ENCODE measurements at regions not wholly inside any gene's neighbourhood (a gene's known extent, or its start where the extent isn't known, plus 50 kb on each side); places are given as distances from the start of the nearest gene placed in this dataset.

DNA sequence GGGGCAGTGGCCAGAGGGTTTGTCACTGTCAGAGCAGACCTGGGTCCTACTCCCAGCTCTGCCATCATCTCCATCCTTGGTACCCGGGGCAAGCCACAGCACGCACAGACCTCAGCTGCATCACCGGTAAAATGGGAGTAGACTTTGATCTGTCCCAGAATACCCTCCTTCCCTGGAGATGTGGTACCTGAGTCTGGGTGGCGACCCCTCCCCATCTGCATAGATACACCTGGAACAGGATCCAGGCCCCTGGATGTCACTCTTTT, 64.0 kb downstream of the ZFP36L2 start:
- H3K4me1 ChIP-seq (ENCODE audit: control insufficient read depth, extremely low read depth, insufficient read depth, low read length) = peaks cover 29% of the 10 kb centered on the region
- no peaks in the 10 kb centered on the region for H3K9me3 ChIP-seq (ENCODE audit: control insufficient read depth, low read depth, low read length)
- no peak overlapping the region for H2AFZ ChIP-seq (ENCODE audit: control insufficient read depth, low read length)
- no peaks in the 10 kb centered on the region for H4K20me1 ChIP-seq (ENCODE audit: control insufficient read depth, extremely low read depth, insufficient read depth, low read length)
- dilution Hi-C loops (cut with MboI; ENCODE audit: extremely low pct_ligation_motif_present, low sequenced_read_pairs) = no loop called here
- H3K27me3 ChIP-seq (ENCODE audit: control insufficient read depth, extremely low read depth, insufficient read depth, low read length) = no peaks in the 10 kb centered on the region
- H3K4me3 ChIP-seq (ENCODE audit: control insufficient read depth in 2 of 3, extremely low read depth in 1 of 3, insufficient read depth in 2 of 3, low read depth in 1 of 3, low read length in 3 of 3) = no peak overlapping the region
- no peak for DNase-seq (ENCODE audit: low read depth, low spot score)
- H3K36me3 ChIP-seq (ENCODE audit: control insufficient read depth in 2 of 2, extremely low read depth in 1 of 2, insufficient read depth in 2 of 2, low read length in 2 of 2) = no peaks in the 10 kb centered on the region
- H3K27ac ChIP-seq (ENCODE audit: control insufficient read depth, insufficient read depth, low read length) = no peak overlapping the region
- no peaks in the 10 kb centered on the region for H3K79me2 ChIP-seq (ENCODE audit: control insufficient read depth, insufficient read depth, low read length)
- TF ChIP-seq, protein P1, sequence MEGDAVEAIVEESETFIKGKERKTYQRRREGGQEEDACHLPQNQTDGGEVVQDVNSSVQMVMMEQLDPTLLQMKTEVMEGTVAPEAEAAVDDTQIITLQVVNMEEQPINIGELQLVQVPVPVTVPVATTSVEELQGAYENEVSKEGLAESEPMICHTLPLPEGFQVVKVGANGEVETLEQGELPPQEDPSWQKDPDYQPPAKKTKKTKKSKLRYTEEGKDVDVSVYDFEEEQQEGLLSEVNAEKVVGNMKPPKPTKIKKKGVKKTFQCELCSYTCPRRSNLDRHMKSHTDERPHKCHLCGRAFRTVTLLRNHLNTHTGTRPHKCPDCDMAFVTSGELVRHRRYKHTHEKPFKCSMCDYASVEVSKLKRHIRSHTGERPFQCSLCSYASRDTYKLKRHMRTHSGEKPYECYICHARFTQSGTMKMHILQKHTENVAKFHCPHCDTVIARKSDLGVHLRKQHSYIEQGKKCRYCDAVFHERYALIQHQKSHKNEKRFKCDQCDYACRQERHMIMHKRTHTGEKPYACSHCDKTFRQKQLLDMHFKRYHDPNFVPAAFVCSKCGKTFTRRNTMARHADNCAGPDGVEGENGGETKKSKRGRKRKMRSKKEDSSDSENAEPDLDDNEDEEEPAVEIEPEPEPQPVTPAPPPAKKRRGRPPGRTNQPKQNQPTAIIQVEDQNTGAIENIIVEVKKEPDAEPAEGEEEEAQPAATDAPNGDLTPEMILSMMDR (optimal IDR thresholded peaks at IDR 0.05 in 1 of 3, IDR thresholded peaks at IDR 0.05 in 1 of 3, conservative IDR thresholded peaks at IDR 0.05 in 1 of 3; ENCODE audit: extremely low read depth in 1 of 3, insufficient read depth in 2 of 3, low read length in 3 of 3) = no peak
- TF ChIP-seq EZH2 (IDR thresholded peaks at IDR 0.05; ENCODE audit: low read length) = no peak
- no peak overlapping the region for H3K9ac ChIP-seq (ENCODE audit: control insufficient read depth, extremely low read depth, insufficient read depth, low read length)
- no peaks in the 10 kb centered on the region for H3K9me1 ChIP-seq (ENCODE audit: control insufficient read depth, extremely low read depth, insufficient read depth, low read length)
- no peak overlapping the region for H3K4me2 ChIP-seq (ENCODE audit: control insufficient read depth, extremely low read depth, insufficient read depth, low read depth, low read length)
- no peak for FAIRE-seq

DNA sequence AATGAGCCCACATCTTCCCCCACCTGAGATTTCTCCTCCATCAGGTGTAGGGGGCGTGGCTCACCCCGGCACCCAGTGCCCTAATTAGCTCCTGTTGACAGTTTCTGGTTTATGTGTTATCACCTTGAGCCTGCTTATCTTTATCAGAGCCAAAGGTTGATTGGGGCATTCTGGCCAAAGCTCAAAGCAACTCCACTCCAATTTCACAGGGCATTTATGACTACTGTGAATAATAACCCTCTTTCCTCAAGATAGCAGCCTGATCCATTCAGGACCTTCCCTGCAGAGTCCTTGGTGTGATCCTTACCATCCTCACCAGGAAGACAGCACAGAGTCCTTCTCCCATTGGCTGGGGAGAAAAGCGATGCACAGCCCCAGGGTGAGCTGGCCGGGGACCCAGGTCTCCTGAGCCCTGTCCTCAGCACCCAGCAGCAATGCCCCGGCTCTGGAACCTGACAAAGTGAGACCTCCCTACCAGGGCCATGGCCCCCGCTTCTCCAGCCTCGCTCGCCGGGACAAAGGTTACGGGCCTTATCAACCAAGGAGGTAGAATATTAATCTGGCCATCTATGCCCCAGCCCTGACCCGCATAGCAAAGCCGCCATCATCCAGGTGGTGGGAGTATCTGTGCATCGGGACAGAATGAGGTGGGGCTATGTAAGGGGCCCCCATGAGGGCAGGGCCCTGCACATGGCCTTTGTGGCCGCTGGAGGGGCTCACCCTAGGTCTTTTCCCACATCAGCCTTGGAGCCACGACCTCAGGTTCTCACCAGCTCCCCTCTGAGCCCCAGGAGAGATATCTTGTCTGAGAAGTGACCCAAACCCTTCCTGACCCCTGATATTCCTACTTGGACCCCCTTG, 64.5 kb downstream of the ZFP36L2 start:
- Histone ChIP-seq H3K36me3 (ENCODE audit: control insufficient read depth in 2 of 2, extremely low read depth in 1 of 2, insufficient read depth in 2 of 2, low read length in 2 of 2) (no peaks in the 10 kb centered on the region), H3K9me1 (ENCODE audit: control insufficient read depth, extremely low read depth, insufficient read depth, low read length) (no peaks in the 10 kb centered on the region), H4K20me1 (ENCODE audit: control insufficient read depth, extremely low read depth, insufficient read depth, low read length) (no peaks in the 10 kb centered on the region), H3K4me2 (ENCODE audit: control insufficient read depth, extremely low read depth, insufficient read depth, low read depth, low read length) (no peak overlapping the region), H3K27me3 (ENCODE audit: control insufficient read depth, extremely low read depth, insufficient read depth, low read length) (no peaks in the 10 kb centered on the region), H3K4me1 (ENCODE audit: control insufficient read depth, extremely low read depth, insufficient read depth, low read length) (peaks cover 34% of the 10 kb centered on the region), H3K4me3 (ENCODE audit: control insufficient read depth in 2 of 3, extremely low read depth in 1 of 3, insufficient read depth in 2 of 3, low read depth in 1 of 3, low read length in 3 of 3) (no peak overlapping the region), H2AFZ (ENCODE audit: control insufficient read depth, low read length) (no peak overlapping the region), H3K9ac (ENCODE audit: control insufficient read depth, extremely low read depth, insufficient read depth, low read length) (no peak overlapping the region), H3K79me2 (ENCODE audit: control insufficient read depth, insufficient read depth, low read length) (no peaks in the 10 kb centered on the region), H3K9me3 (ENCODE audit: control insufficient read depth, low read depth, low read length) (no peaks in the 10 kb centered on the region), H3K27ac (ENCODE audit: control insufficient read depth, insufficient read depth, low read length) (no peak overlapping the region)
- no peak for FAIRE-seq
- TF ChIP-seq, protein P1 (optimal IDR thresholded peaks at IDR 0.05 in 1 of 3, IDR thresholded peaks at IDR 0.05 in 1 of 3, conservative IDR thresholded peaks at IDR 0.05 in 1 of 3; ENCODE audit: extremely low read depth in 1 of 3, insufficient read depth in 2 of 3, low read length in 3 of 3) = no peak
- no peak for TF ChIP-seq EZH2 (IDR thresholded peaks at IDR 0.05; ENCODE audit: low read length)
- DNase-seq (ENCODE audit: low read depth, low spot score) = no peak
- dilution Hi-C loops (cut with MboI; ENCODE audit: extremely low pct_ligation_motif_present, low sequenced_read_pairs) = no loop called here

Measured in keratinocyte (primary cell).